WI38 (cell line): ENCODE measurements at regions not wholly inside any gene's neighbourhood (a gene's known extent, or its start where the extent isn't known, plus 50 kb on each side); places are given as distances from the start of the nearest gene placed in this dataset.
"Not testable (repeated sequence)": the region's sequence is repeated elsewhere in the genome, so short reads cannot be mapped to it uniquely, and the experiment has no call there.

ENCODE experiments used
- H3K4me3 ChIP-seq: 2 replicates; pipeline ENCODE4 v1.5.1; 2011; ENCODE audit warnings: low read depth, mild to moderate bottlenecking, control low read depth, low read length
- TF ChIP-seq, protein P1 (sequence below): IDR thresholded peaks from 2 replicates; pipeline ENCODE4 v1.5.1; 2012; ENCODE audit warnings: low read depth, mild to moderate bottlenecking, control low read depth, low read length

DNA sequence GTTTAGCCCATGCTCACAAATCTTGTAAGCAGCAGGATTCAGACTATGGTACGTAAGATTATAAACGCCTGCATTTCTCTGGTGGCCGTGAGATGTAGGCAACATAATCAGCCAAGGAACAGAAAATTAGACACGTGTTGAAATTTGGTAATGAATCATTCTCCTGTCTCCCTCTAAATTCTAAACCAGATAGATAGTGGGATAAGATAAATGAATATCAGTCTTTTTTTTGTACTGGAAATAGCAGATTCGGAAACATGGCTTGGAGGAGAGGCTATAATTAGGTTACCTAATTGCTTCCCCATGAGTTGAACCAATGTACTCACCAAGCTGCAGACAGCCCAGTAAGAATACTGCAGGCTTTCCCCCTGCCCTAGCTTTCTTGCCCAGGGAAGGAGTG lies 172.3 kb downstream of the TGFB2 start:
- H3K4me3 ChIP-seq: no peak overlapping the region
- TF ChIP-seq, protein P1, sequence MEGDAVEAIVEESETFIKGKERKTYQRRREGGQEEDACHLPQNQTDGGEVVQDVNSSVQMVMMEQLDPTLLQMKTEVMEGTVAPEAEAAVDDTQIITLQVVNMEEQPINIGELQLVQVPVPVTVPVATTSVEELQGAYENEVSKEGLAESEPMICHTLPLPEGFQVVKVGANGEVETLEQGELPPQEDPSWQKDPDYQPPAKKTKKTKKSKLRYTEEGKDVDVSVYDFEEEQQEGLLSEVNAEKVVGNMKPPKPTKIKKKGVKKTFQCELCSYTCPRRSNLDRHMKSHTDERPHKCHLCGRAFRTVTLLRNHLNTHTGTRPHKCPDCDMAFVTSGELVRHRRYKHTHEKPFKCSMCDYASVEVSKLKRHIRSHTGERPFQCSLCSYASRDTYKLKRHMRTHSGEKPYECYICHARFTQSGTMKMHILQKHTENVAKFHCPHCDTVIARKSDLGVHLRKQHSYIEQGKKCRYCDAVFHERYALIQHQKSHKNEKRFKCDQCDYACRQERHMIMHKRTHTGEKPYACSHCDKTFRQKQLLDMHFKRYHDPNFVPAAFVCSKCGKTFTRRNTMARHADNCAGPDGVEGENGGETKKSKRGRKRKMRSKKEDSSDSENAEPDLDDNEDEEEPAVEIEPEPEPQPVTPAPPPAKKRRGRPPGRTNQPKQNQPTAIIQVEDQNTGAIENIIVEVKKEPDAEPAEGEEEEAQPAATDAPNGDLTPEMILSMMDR: no peak

DNA sequence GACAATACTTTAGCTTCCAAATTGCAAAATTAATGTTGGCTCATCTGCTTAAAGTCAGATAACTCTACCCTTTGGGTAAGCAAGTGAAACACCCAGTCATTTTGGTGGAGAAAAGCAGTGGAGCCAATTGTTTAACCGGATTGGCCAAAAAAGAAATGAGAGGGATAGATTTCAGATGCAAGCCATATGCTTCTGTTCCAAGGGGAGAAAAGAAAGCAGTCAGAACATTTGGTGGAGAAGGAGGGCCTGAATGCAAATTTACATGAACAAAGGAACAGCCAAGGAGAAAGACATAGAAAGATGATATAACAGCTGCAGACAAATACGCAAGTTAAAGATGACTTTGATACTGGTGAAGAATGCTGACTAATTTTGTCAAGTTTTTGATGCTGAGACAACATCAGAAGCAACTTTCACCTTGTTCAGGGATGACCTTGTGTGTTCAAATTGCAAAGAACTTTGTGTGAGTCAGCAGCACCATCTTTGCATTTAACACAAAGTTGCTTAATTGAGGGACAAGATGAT lies 173.1 kb downstream of the TGFB2 start:
- TF ChIP-seq, protein P1: no peak
- H3K4me3 ChIP-seq: no peak overlapping the region

DNA sequence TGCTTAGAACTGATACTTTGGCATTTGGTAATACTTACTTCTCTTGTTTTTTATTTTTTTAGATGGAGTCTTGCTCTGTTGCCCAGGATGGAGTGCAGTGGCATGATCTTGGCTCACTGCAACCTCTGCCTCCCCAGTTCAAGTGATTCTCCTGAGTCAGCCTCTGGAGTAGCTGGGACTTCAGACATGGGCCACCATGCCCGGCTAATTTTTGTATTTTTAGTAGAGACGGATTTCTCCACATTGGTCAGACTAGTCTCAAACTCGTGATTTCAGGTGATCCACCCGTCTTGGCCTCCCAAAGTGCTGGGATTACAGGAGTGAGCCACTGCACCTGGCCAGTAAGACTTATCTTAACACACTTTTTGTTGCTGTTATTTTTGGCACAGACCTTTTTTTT lies 175.5 kb downstream of the TGFB2 start:
- H3K4me3 ChIP-seq: not testable (repeated sequence)

DNA sequence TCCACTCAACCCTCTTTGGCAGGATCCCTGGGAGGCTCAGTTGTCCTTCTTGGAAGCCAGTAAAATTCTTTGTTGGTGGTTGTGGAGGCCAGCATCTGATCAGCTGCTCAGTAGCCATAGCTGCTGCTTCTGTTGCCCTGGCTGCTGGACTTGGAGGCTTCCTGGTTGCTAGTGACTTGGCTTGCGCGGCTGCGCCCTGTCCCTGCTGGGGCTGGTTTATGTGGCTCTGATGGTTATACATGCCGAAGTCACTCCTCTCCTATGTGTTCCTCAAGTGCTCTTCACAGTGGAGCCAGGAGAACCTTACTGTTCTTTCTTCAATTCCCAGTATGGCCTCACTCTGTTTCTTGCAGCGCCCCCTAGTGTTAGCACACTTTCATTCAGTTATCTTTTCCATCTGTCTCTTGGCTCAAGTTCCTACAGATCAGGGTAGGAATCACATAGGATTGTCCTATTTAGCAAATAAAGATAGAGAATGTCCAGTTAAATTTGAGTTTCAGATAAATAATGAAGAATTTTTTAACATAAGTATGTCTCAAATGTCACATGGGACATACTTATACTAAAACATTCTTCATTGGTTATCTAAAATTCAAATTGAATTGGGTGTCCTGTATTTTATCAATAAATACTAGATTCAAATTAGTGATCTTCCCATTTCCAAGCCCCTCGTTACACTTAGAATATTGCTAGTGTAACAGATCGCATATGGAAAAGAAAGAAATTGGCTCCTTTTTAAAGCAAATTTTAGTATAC lies 176.5 kb downstream of the TGFB2 start:
- H3K4me3 ChIP-seq: no peak overlapping the region
- TF ChIP-seq, protein P1: peak; percentile 43; the same call in 1 of the 2 replicates

DNA sequence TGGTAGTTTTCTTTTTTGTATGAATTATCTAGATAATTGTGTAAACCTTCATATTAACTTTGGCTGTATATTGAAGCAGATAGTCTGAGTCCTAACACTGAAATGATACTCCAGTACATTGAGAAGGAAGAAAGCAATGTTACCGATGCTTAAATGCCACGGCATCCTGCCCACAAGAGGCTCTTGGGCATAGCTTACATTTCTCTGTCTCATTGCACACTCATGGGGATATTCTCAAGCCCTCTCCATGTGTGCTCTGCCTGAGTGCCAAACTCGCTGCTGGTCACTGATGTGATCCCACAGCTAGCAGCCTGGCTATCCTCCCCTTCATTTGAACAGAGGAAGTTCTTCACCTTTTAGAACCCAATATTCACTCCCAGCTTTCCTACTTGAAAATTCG lies 179.4 kb downstream of the TGFB2 start:
- TF ChIP-seq, protein P1: no peak
- no peak overlapping the region for H3K4me3 ChIP-seq

DNA sequence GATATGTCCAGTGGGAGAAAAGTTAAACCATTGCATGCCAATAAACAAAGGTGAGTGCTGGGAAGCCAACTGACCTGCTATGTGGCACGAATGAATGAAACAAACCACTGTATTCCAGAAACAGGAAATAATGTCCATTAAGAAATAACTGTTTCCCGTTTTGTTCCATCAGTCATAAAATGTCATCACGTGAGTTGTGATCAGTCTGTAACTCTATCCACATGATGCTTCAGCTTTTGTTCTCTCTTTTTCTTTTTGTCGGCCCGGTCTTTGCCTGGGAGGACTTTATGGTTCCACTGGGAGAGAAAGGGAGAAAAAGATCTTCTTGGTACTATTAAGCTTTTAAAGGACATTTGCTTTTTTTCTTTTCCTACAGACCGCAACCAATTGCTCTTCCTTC lies 179.9 kb downstream of the TGFB2 start:
- TF ChIP-seq, protein P1: no peak
- H3K4me3 ChIP-seq: no peak overlapping the region

DNA sequence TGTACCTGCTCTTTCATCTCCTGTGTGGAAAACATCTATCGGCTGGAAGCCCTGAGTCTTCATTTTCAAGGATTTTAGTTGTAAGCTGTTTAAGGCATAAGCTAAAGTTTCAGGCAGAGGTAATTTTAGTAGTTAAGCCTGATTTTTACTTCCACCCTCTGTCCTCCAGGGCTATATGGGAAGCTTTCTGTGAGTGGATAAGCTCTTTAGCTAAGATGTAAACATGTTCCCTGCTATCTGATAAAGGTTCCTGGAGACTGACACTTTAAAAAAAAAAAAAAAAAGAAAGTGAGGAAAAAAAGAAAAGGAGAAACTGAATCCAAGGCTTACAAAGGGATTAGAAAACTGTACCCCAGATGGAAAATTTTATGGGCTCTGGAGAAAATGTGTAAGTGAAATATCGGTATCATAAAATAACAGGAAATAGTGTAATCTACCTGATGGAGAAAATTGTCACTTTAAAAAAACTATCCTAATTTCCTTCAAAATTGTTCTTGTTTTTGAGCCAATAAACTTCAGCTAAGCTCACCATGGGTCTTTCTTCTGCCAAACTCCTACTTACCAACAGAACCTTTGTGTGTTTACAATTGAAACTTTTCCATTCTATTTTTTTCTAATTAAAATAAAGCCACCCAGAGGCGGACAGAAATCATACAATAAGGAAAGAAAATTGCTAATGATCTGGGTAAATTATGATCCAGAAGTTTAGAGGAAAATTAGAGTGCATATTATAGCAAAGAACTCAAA lies 180.5 kb downstream of the TGFB2 start:
- no peak overlapping the region for H3K4me3 ChIP-seq
- TF ChIP-seq, protein P1: no peak
